SK-N-SH (cell line): ENCODE measurements at regions not wholly inside any gene's neighbourhood (a gene's known extent, or its start where the extent isn't known, plus 50 kb on each side); places are given as distances from the start of the nearest gene placed in this dataset.

Experiments used
- CTCF ChIA-PET: fragments of 300-600, 350-600 bp; formaldehyde crosslinking; extraction: SDS; loops from one replicate; lab custom pipeline; 2021; lab: Yijun Ruan, JAX
- POLR2A ChIA-PET: fragments of 350-600 bp; sonication (Branson Sonifier 250); formaldehyde crosslinking; extraction: SDS; loops from one replicate; lab custom pipeline; 2020; ENCODE audit warnings: antibody characterized with exemption, inconsistent platforms; lab: Yijun Ruan, JAX
- DNase-seq: peaks from one replicate; pipeline ENCODE4 v3.0.0; 2012
- H2AFZ ChIP-seq: fragments of 200-600 bp; sonication (generic); 2 replicates; pipeline ENCODE4 v1.8.1; 2016; ENCODE audit warnings: antibody characterized with exemption, mild to moderate bottlenecking, low read depth
- H3F3A ChIP-seq: fragments of 200-600 bp; sonication (generic); replicated peaks from 2 replicates; pipeline ENCODE3; 2016; ENCODE audit warnings: antibody characterized with exemption, mild to moderate bottlenecking; ENCODE audit not compliant: insufficient read depth
- H3K27ac ChIP-seq, 2 experiments: fragments of 200-500 bp in 1 of 2; fragments of 200-600 bp in 1 of 2; sonication (Bioruptor generic) in 1 of 2; sonication (generic), shearing (Covaris generic) in 1 of 2; 2 replicates each; pipeline versions ENCODE4 v1.5.1 to v1.6.1; 2014 to 2016; ENCODE audit warnings: low read depth in 2 of 2, inconsistent platforms in 1 of 2, low read length in 1 of 2, mild to moderate bottlenecking in 1 of 2, mixed read lengths in 1 of 2
- H3K27me3 ChIP-seq: fragments of 200-600 bp; sonication (generic), shearing (Covaris generic); 2 replicates; pipeline ENCODE4 v1.6.1; 2016; ENCODE audit warnings: mixed run types; ENCODE audit not compliant: insufficient read depth
- H3K36me3 ChIP-seq, 2 experiments: fragments of 200-500 bp in 1 of 2; fragments of 200-600 bp in 1 of 2; sonication (Bioruptor generic) in 1 of 2; sonication (generic) in 1 of 2; replicated peaks in 1 of 2; 2 replicates each; pipeline versions ENCODE3 to v1.5.1; 2014 to 2016; ENCODE audit warnings: low read length in 1 of 2, mild to moderate bottlenecking in 1 of 2; ENCODE audit not compliant: insufficient read depth in 2 of 2, control insufficient read depth in 1 of 2
- H3K4me1 ChIP-seq, 2 experiments: fragments of 200-500 bp in 1 of 2; fragments of 200-600 bp in 1 of 2; sonication (Bioruptor generic) in 1 of 2; sonication (generic), shearing (Covaris generic) in 1 of 2; 2 replicates each; pipeline versions ENCODE4 v1.5.1 to v1.6.1; 2014 to 2016; ENCODE audit warnings: low read depth in 1 of 2, low read length in 1 of 2, mixed run types in 1 of 2; ENCODE audit not compliant: insufficient read depth in 2 of 2, control insufficient read depth in 1 of 2
- H3K4me2 ChIP-seq: fragments of 200-600 bp; sonication (generic), shearing (Covaris generic); 2 replicates; pipeline ENCODE4 v1.6.1; 2017; ENCODE audit warnings: mixed run types
- H3K4me3 ChIP-seq, 2 experiments: fragments of 200-500 bp in 1 of 2; fragments of 200-600 bp in 1 of 2; sonication (Bioruptor generic) in 1 of 2; sonication (generic), shearing (Covaris generic) in 1 of 2; 2 replicates each; pipeline versions ENCODE4 v1.5.1 to v1.8.1; 2014 to 2016; ENCODE audit warnings: low read depth in 2 of 2, inconsistent platforms in 1 of 2, low read length in 1 of 2, mild to moderate bottlenecking in 1 of 2, mixed read lengths in 1 of 2, moderate library complexity in 1 of 2
- H3K79me2 ChIP-seq: fragments of 200-600 bp; sonication (generic); 2 replicates; pipeline ENCODE4 v1.8.1; 2017; ENCODE audit warnings: mild to moderate bottlenecking; ENCODE audit not compliant: insufficient read depth
- H3K9ac ChIP-seq: fragments of 200-600 bp; sonication (generic); 2 replicates; pipeline ENCODE4 v1.6.1; 2017; ENCODE audit warnings: mixed run types
- H3K9me2 ChIP-seq: fragments of 200-600 bp; sonication (generic); 2 replicates; pipeline ENCODE4 v1.6.1; 2017; ENCODE audit warnings: mixed run types
- H3K9me3 ChIP-seq: fragments of 200-600 bp; sonication (generic); 2 replicates; pipeline ENCODE4 v1.6.1; 2017; ENCODE audit warnings: mixed run types, mild to moderate bottlenecking, moderate library complexity
- H4K20me1 ChIP-seq: fragments of 200-600 bp; sonication (generic); 2 replicates; pipeline ENCODE4 v1.6.1; 2017; ENCODE audit warnings: mild to moderate bottlenecking, mixed run types; ENCODE audit not compliant: insufficient read depth
- ELF1 ChIP-seq: IDR thresholded peaks from 2 replicates; pipeline ENCODE4 v1.4.0; 2012
- EZH2phosphoT487 ChIP-seq: fragments of 200-600 bp; sonication (generic); IDR thresholded peaks from 2 replicates; pipeline ENCODE4 v1.6.1; 2017; ENCODE audit warnings: low read depth, mixed run types, mild to moderate bottlenecking, antibody characterized with exemption, moderate library complexity, borderline replicate concordance
- FOXJ3 ChIP-seq: sonication (generic); formaldehyde crosslinking; IDR thresholded peaks from 2 replicates; pipeline ENCODE4 v1.5.1; 2020; ENCODE audit warnings: mild to moderate bottlenecking, missing genetic modification reagents
- GABPA ChIP-seq: IDR thresholded peaks from 2 replicates; pipeline ENCODE4 v1.4.0; 2012; ENCODE audit warnings: low read depth, mild to moderate bottlenecking
- GATA2 ChIP-seq: sonication (generic); formaldehyde crosslinking; IDR thresholded peaks from 2 replicates; pipeline ENCODE4 v1.5.0; 2020; ENCODE audit warnings: mild to moderate bottlenecking, missing genetic modification reagents
- JUND ChIP-seq: IDR thresholded peaks from 2 replicates; pipeline ENCODE4 v1.4.0; 2012
- POLR2AphosphoS5 ChIP-seq: IDR thresholded peaks from 2 replicates; pipeline ENCODE4 v1.6.1; 2012; ENCODE audit warnings: low read depth, low read length
- RCOR1 ChIP-seq: fragments of 150-350 bp; IDR thresholded peaks from 2 replicates; pipeline ENCODE4 v1.6.1; 2017; ENCODE audit warnings: antibody characterized with exemption, low read length
- RXRA ChIP-seq: IDR thresholded peaks from 2 replicates; pipeline ENCODE4 v1.4.0; 2012; ENCODE audit warnings: low read depth, mild to moderate bottlenecking, borderline replicate concordance
- SMC3 ChIP-seq: IDR thresholded peaks from 2 replicates; pipeline ENCODE4 v1.6.1; 2012; ENCODE audit warnings: low read depth, low read length, improper control_type of control experiment
- TEAD4 ChIP-seq: IDR thresholded peaks from 2 replicates; pipeline ENCODE4 v1.4.0; 2012; ENCODE audit warnings: mild to moderate bottlenecking, borderline replicate concordance; ENCODE audit not compliant: insufficient read depth
- WGBS: methylation state at CpG from one replicate; pipeline ENCODE4 v1.1.6; 2017; ENCODE audit warnings: low lambda C conversion rate; 5-methylcytosine and 5-hydroxymethylcytosine counted together
- TF ChIP-seq, protein P1 (sequence below): IDR thresholded peaks from 2 replicates; pipeline ENCODE4 v1.4.0; 2012; ENCODE audit warnings: low read depth, borderline replicate concordance
- TF ChIP-seq, protein P2 (sequence below): IDR thresholded peaks from 2 replicates; pipeline ENCODE4 v1.4.0; 2012; ENCODE audit warnings: low read depth
- TF ChIP-seq, protein P3 (sequence below): IDR thresholded peaks from 2 replicates; pipeline ENCODE4; 2012
- TF ChIP-seq, protein P4 (sequence below): fragments of 150-350 bp; IDR thresholded peaks from 2 replicates; pipeline ENCODE4 v1.6.1; 2017; ENCODE audit warnings: antibody characterized with exemption, low read length, low read depth, borderline replicate concordance
- TF ChIP-seq, protein P5 (sequence below): fragments of 150-350 bp; IDR thresholded peaks from 2 replicates; pipeline ENCODE4 v1.6.1; 2016; ENCODE audit warnings: mild to moderate bottlenecking, low read depth, low read length
- TF ChIP-seq, protein P6 (sequence below): fragments of 200-600 bp; sonication (generic); IDR thresholded peaks from 2 replicates; pipeline ENCODE4 v1.6.1; 2017; ENCODE audit warnings: antibody characterized with exemption, mild to moderate bottlenecking, moderate library complexity
- TF ChIP-seq, protein P7 (sequence below): IDR thresholded peaks from 2 replicates; pipeline ENCODE4 v1.4.0; 2012; ENCODE audit warnings: low read depth, borderline replicate concordance

DNA sequence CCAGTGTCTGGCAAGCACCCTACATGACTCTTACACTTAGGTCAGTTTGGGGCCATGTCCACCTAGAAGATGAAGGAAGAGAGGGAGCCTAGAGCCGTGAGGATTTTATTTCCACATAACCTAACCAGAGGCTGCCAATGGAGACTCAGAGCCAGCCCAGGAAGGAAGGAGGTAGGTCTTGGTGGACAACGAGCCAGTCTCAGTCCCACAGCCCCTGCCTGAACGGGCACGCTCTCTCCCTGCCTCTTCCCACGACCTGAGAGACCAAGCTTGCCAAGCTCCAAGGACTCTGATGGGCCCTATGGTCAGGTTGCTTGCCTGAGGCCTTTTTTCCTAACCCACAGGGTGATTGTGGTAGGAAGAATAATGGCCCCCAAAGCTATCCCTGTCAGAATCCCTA, 188.4 kb downstream of the TFCP2L1 start:
- Histone ChIP-seq H3K4me2 (no peak overlapping the region), H4K20me1 (no peaks in the 10 kb centered on the region), H3K79me2 (no peaks in the 10 kb centered on the region), H3K4me3 (no peak overlapping the region), H3F3A (no peaks in the 10 kb centered on the region), H3K9ac (no peak overlapping the region), H3K27ac (no peak overlapping the region), H3K9me2 (no peaks in the 10 kb centered on the region), H3K9me3 (no peaks in the 10 kb centered on the region), H3K27me3 (peaks cover 25% of the 10 kb centered on the region), H3K4me1 (peaks cover 0 to 8% of the 10 kb centered on the region in 2 experiments; a peak in 2 of 4 replicates), H3K36me3 (no peaks in the 10 kb centered on the region), H2AFZ (no peak overlapping the region)
- POLR2A ChIA-PET = no interaction called here
- WGBS = 47% methylated on average over 5 of the region's 5 CpGs
- DNase-seq = no peak
- TF ChIP-seq ELF1 (no peak), RXRA (no peak)
- TF ChIP-seq, protein P1, sequence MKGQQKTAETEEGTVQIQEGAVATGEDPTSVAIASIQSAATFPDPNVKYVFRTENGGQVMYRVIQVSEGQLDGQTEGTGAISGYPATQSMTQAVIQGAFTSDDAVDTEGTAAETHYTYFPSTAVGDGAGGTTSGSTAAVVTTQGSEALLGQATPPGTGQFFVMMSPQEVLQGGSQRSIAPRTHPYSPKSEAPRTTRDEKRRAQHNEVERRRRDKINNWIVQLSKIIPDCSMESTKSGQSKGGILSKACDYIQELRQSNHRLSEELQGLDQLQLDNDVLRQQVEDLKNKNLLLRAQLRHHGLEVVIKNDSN = no peak
- TF ChIP-seq, protein P2, sequence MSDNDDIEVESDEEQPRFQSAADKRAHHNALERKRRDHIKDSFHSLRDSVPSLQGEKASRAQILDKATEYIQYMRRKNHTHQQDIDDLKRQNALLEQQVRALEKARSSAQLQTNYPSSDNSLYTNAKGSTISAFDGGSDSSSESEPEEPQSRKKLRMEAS = no peak
- CTCF ChIA-PET = interaction anchor here (0.8 to 10.0 kb wide), 11 partner anchors 8 to 562 kb away, joined by 3 to 272 read pairs (median 4); no protein-coding TSS in a partner anchor

DNA sequence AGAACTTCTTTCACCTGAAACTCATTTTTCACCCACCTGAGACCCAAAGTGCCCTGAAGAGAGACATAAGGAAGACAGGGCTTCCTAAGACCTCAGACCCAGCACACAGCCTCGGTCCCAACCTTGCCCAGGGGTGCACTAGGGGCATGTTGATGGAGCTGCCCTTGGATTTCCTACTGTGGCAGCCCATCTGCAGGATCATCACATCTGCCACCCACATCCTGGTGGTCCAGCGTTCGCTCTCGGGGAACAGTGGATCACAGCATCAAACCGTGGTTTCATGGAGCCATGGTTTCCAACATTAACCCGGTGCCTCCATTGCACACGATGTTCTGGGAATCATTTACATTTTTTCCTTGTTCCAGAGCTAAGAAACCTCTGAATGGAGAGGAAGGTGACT, 186.4 kb downstream of the TFCP2L1 start:
- 28% methylated on average over 3 of the region's 7 CpGs for WGBS
- no peaks in the 10 kb centered on the region for H3K9me2 ChIP-seq
- CTCF ChIA-PET = interaction anchor here (1.0 to 10.0 kb wide), 12 partner anchors 8 to 620 kb away, joined by 3 to 272 read pairs (median 6); no protein-coding TSS in a partner anchor
- no peak overlapping the region for H2AFZ ChIP-seq
- H3K9ac ChIP-seq = no peak overlapping the region
- TF ChIP-seq, protein P3, sequence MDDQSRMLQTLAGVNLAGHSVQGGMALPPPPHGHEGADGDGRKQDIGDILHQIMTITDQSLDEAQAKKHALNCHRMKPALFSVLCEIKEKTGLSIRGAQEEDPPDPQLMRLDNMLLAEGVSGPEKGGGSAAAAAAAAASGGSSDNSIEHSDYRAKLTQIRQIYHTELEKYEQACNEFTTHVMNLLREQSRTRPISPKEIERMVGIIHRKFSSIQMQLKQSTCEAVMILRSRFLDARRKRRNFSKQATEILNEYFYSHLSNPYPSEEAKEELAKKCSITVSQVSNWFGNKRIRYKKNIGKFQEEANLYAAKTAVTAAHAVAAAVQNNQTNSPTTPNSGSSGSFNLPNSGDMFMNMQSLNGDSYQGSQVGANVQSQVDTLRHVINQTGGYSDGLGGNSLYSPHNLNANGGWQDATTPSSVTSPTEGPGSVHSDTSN = no peak
- TF ChIP-seq, protein P4, sequence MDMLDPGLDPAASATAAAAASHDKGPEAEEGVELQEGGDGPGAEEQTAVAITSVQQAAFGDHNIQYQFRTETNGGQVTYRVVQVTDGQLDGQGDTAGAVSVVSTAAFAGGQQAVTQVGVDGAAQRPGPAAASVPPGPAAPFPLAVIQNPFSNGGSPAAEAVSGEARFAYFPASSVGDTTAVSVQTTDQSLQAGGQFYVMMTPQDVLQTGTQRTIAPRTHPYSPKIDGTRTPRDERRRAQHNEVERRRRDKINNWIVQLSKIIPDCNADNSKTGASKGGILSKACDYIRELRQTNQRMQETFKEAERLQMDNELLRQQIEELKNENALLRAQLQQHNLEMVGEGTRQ = no peak
- TF ChIP-seq, protein P5, sequence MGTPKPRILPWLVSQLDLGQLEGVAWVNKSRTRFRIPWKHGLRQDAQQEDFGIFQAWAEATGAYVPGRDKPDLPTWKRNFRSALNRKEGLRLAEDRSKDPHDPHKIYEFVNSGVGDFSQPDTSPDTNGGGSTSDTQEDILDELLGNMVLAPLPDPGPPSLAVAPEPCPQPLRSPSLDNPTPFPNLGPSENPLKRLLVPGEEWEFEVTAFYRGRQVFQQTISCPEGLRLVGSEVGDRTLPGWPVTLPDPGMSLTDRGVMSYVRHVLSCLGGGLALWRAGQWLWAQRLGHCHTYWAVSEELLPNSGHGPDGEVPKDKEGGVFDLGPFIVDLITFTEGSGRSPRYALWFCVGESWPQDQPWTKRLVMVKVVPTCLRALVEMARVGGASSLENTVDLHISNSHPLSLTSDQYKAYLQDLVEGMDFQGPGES = no peak
- TF ChIP-seq TEAD4 (no peak), SMC3 (no peak), POLR2AphosphoS5 (no peak), EZH2phosphoT487 (no peak), GABPA (no peak), RCOR1 (no peak), FOXJ3 (CRISPR knock-in tag) (no peak), GATA2 (CRISPR knock-in tag) (no peak), JUND (no peak)
- TF ChIP-seq, protein P6, sequence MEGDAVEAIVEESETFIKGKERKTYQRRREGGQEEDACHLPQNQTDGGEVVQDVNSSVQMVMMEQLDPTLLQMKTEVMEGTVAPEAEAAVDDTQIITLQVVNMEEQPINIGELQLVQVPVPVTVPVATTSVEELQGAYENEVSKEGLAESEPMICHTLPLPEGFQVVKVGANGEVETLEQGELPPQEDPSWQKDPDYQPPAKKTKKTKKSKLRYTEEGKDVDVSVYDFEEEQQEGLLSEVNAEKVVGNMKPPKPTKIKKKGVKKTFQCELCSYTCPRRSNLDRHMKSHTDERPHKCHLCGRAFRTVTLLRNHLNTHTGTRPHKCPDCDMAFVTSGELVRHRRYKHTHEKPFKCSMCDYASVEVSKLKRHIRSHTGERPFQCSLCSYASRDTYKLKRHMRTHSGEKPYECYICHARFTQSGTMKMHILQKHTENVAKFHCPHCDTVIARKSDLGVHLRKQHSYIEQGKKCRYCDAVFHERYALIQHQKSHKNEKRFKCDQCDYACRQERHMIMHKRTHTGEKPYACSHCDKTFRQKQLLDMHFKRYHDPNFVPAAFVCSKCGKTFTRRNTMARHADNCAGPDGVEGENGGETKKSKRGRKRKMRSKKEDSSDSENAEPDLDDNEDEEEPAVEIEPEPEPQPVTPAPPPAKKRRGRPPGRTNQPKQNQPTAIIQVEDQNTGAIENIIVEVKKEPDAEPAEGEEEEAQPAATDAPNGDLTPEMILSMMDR = no peak
- TF ChIP-seq, protein P7, sequence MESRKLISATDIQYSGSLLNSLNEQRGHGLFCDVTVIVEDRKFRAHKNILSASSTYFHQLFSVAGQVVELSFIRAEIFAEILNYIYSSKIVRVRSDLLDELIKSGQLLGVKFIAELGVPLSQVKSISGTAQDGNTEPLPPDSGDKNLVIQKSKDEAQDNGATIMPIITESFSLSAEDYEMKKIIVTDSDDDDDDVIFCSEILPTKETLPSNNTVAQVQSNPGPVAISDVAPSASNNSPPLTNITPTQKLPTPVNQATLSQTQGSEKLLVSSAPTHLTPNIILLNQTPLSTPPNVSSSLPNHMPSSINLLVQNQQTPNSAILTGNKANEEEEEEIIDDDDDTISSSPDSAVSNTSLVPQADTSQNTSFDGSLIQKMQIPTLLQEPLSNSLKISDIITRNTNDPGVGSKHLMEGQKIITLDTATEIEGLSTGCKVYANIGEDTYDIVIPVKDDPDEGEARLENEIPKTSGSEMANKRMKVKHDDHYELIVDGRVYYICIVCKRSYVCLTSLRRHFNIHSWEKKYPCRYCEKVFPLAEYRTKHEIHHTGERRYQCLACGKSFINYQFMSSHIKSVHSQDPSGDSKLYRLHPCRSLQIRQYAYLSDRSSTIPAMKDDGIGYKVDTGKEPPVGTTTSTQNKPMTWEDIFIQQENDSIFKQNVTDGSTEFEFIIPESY = no peak
- H3K27me3 ChIP-seq = peaks cover 31% of the 10 kb centered on the region
- peaks cover 0 to 8% of the 10 kb centered on the region in 2 experiments; a peak in 2 of 4 replicates for H3K4me1 ChIP-seq
- H3K4me2 ChIP-seq = no peak overlapping the region
- H3K27ac ChIP-seq = no peak overlapping the region
- H4K20me1 ChIP-seq = no peaks in the 10 kb centered on the region
- POLR2A ChIA-PET = interaction anchor here (0.8 kb wide), 1 partner anchor 1414 kb away, joined by 3 read pairs; no protein-coding TSS in a partner anchor
- no peaks in the 10 kb centered on the region for H3K36me3 ChIP-seq
- no peak overlapping the region for H3K4me3 ChIP-seq
- H3F3A ChIP-seq = no peaks in the 10 kb centered on the region
- H3K79me2 ChIP-seq = no peaks in the 10 kb centered on the region
- no peak for DNase-seq
- H3K9me3 ChIP-seq = no peaks in the 10 kb centered on the region
